Uterus (tissue), 2 donors: ENCODE measurements at regions not wholly inside any gene's neighbourhood (a gene's known extent, or its start where the extent isn't known, plus 50 kb on each side); places are given as distances from the start of the nearest gene placed in this dataset.

Experiments
- POLR2A ChIP-seq, 2 donors: fragments of 450-650 bp; IDR thresholded peaks; one replicate each; pipeline ENCODE4 v1.6.1; 2016; ENCODE audit warnings: antibody characterized with exemption in 2 of 2, mild to moderate bottlenecking in 1 of 2, moderate library complexity in 1 of 2
- TF ChIP-seq, protein P1 (sequence below), 4 experiments: fragments of 200-600 bp in 2 of 4; fragments of 450-650 bp in 2 of 4; sonication (generic) in 2 of 4; IDR thresholded peaks; one replicate each; pipeline ENCODE4 v1.5.1; 2016 to 2019; ENCODE audit warnings: antibody characterized with exemption in 4 of 4, mild to moderate bottlenecking in 2 of 4, moderate library complexity in 1 of 4

- TF ChIP-seq, protein P1, sequence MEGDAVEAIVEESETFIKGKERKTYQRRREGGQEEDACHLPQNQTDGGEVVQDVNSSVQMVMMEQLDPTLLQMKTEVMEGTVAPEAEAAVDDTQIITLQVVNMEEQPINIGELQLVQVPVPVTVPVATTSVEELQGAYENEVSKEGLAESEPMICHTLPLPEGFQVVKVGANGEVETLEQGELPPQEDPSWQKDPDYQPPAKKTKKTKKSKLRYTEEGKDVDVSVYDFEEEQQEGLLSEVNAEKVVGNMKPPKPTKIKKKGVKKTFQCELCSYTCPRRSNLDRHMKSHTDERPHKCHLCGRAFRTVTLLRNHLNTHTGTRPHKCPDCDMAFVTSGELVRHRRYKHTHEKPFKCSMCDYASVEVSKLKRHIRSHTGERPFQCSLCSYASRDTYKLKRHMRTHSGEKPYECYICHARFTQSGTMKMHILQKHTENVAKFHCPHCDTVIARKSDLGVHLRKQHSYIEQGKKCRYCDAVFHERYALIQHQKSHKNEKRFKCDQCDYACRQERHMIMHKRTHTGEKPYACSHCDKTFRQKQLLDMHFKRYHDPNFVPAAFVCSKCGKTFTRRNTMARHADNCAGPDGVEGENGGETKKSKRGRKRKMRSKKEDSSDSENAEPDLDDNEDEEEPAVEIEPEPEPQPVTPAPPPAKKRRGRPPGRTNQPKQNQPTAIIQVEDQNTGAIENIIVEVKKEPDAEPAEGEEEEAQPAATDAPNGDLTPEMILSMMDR (IDR thresholded peaks at IDR 0.05), result no peak
- no peak for TF ChIP-seq POLR2A (IDR thresholded peaks at IDR 0.05)
These were observed 173.1 kb downstream of the DTWD1 start for GRCh38 chr15:49793943-49794342.
